Spleen (tissue), 7 donors: ENCODE measurements at regions not wholly inside any gene's neighbourhood (a gene's known extent, or its start where the extent isn't known, plus 50 kb on each side); places are given as distances from the start of the nearest gene placed in this dataset.

ENCODE experiments used
- CTCF ChIP-seq, 11 experiments: fragments of 200-600 bp in 7 of 11; fragments of 450-650 bp in 4 of 11; sonication (generic) in 4 of 11; IDR thresholded peaks in 8 of 11; conservative IDR thresholded peaks in 3 of 11; 1 replicate in 7 of 11; 2 replicates in 4 of 11; pipeline versions ENCODE4 v1.4.0 to v1.8.0; 2016 to 2021; ENCODE audit warnings: antibody characterized with exemption in 11 of 11, inconsistent platforms in 4 of 11, mild to moderate bottlenecking in 1 of 11
- POLR2A ChIP-seq, 3 donors: fragments of 450-650 bp; IDR thresholded peaks; one replicate each; pipeline ENCODE4 v1.5.1; 2017; ENCODE audit warnings: antibody characterized with exemption in 3 of 3, mild to moderate bottlenecking in 1 of 3
- POLR2AphosphoS5 ChIP-seq, 3 donors: sonication (generic); formaldehyde crosslinking; IDR thresholded peaks; one replicate each; pipeline ENCODE4 v1.5.1; 2017; ENCODE audit warnings: antibody characterized with exemption in 3 of 3
- donor health status: DM: no; HTN: no; CAD: no; lungs with moderate emphysema.
- donor health status: DM: no; HTN: no; CAD: no.
- donor health status: DM: no; HTN: no; CAD: no.

- TF ChIP-seq CTCF (IDR thresholded peaks at IDR 0.05 in 8 of 11, conservative IDR thresholded peaks at IDR 0.05 in 3 of 11) (no peak), POLR2A (IDR thresholded peaks at IDR 0.05) (no peak), POLR2AphosphoS5 (IDR thresholded peaks at IDR 0.05) (no peak)
These were observed 315.6 kb downstream of the IRS1 start for GRCh38 chr2:226483745-226484619.
